NB4 (cell line): ENCODE measurements at regions not wholly inside any gene's neighbourhood (a gene's known extent, or its start where the extent isn't known, plus 50 kb on each side); places are given as distances from the start of the nearest gene placed in this dataset.
"Not testable (repeated sequence)": the region's sequence is repeated elsewhere in the genome, so short reads cannot be mapped to it uniquely, and the experiment has no call there.

Source experiments
- CTCF ChIP-seq: IDR thresholded peaks from one replicate; pipeline ENCODE4 v1.5.1; 2012; ENCODE audit warnings: low read depth, low read length
- MAX ChIP-seq: IDR thresholded peaks from 2 replicates; pipeline ENCODE4 v1.6.1; 2011; ENCODE audit warnings: low read depth, low read length
- POLR2A ChIP-seq: IDR thresholded peaks from 2 replicates; pipeline ENCODE4 v1.6.1; 2011; ENCODE audit warnings: mild to moderate bottlenecking; ENCODE audit not compliant: insufficient read length; ENCODE audit errors: extremely low read depth

DNA sequence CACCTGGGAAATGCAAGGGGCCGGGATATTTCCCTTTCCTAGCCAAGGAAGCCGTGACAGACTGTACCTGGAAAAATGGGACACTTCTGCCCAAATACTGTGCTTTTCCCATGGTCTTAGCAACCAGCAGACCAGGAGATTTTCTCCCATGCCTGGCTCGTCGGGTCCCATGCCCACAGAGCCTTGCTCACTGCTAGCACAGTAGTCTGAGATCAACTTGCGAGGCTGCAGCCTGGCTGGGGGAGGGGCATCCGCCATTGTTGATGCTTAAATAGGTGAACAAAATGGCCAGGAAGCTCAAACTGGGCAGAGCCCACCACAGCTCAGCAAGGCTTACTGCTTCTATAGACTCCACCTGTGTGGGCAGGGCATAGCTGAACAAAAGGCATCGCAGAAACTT, 165.8 kb upstream of the ELAVL2 start:
- TF ChIP-seq CTCF, POLR2A, MAX: not testable (repeated sequence)
